ENCODE measurements at regions not wholly inside any gene's neighbourhood (a gene's known extent, or its start where the extent isn't known, plus 50 kb on each side); places are given as distances from the start of the nearest gene placed in this dataset.

GRCh38 chr11:97430877-97431276, 1041.1 kb downstream of the JRKL start:
- DNase-seq (ENCODE audit: low spot score) = no peak

- no peak for DNase-seq (ENCODE audit: low spot score)
These were observed 1043.1 kb downstream of the JRKL start for GRCh38 chr11:97432926-97433325.

- no peak for DNase-seq (ENCODE audit: low spot score)
These were observed 1055.7 kb downstream of the JRKL start for GRCh38 chr11:97445561-97445960.

DNA sequence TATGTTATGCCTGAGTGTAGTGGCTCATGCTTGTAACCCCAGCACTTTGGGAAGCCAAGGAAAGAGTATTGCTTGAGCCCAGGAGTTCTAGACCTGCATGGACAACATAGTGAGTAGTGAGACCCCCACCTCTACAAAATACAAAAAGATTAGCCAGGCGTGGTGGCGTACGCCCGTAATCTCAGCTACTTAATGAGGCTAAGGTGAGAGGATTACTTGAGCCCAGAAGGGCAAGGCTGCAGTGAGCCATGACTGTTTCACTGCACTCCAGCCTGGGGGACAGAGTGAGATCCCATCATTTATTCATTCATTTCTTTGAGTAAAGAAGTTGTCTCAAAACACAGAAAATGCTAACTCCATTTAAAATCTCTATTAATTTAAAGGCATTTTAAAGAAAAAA, 1061.6 kb downstream of the JRKL start:
- DNase-seq (ENCODE audit: low spot score) = no peak

- DNase-seq (ENCODE audit: low spot score) = no peak
These were observed 1065.2 kb downstream of the JRKL start for GRCh38 chr11:97454988-97455387.

GRCh38 chr11:97460091-97460490, 1070.3 kb downstream of the JRKL start:
- no peak for DNase-seq (ENCODE audit: low spot score)

- no peak for DNase-seq (ENCODE audit: low spot score)
These were observed 1071.4 kb downstream of the JRKL start for GRCh38 chr11:97461044-97461880.

GRCh38 chr11:97461934-97462333, 1072.1 kb downstream of the JRKL start:
- no peak for DNase-seq (ENCODE audit: low spot score)

- no peak for DNase-seq (ENCODE audit: low spot score)
These were observed 1074.1 kb downstream of the JRKL start for GRCh38 chr11:97463891-97464290.

GRCh38 chr11:97471480-97471879, 1081.7 kb downstream of the JRKL start:
- DNase-seq (ENCODE audit: low spot score) = no peak

GRCh38 chr11:97487387-97487786, 1097.6 kb downstream of the JRKL start:
- DNase-seq (ENCODE audit: low spot score) = no peak

- no peak for DNase-seq (ENCODE audit: low spot score)
These were observed 1109.1 kb downstream of the JRKL start for GRCh38 chr11:97498891-97499290.

GRCh38 chr11:97502201-97502600, 1112.4 kb downstream of the JRKL start:
- no peak for DNase-seq (ENCODE audit: low spot score)

GRCh38 chr11:97506076-97506759, 1116.4 kb downstream of the JRKL start:
- DNase-seq (ENCODE audit: low spot score) = no peak

GRCh38 chr11:97514446-97514845, 1124.6 kb downstream of the JRKL start:
- no peak for DNase-seq (ENCODE audit: low spot score)

- DNase-seq (ENCODE audit: low spot score) = no peak
These were observed 1126.9 kb downstream of the JRKL start for GRCh38 chr11:97516688-97517087.

- no peak for DNase-seq (ENCODE audit: low spot score)
These were observed 1135.5 kb downstream of the JRKL start for GRCh38 chr11:97525273-97525672.

- no peak for DNase-seq (ENCODE audit: low spot score)
These were observed 1147.8 kb downstream of the JRKL start for GRCh38 chr11:97537407-97538150.

- no peak for DNase-seq (ENCODE audit: low spot score)
These were observed 1154.6 kb downstream of the JRKL start for GRCh38 chr11:97544431-97544830.

DNA sequence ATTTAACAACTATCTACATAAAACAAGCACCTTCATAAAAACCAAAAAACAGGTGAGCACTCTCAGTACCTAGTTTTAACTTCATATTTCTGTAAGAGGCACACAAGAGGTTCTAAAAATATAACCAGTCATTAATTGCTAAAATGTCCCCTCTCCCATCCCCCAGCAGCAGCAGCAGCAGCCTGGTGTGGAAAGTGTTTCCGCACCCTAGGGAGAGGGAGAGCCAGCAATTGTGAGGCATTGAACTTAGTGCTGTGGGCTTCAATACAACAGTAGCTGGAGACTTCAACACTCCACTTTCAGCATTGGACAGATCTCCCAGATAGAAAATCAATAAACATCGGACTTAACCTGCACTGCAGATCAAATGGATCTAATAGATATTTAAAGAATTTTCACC, 1158.5 kb downstream of the JRKL start:
- DNase-seq (ENCODE audit: low spot score) = no peak

- DNase-seq (ENCODE audit: low spot score) = no peak
These were observed 1167.6 kb downstream of the JRKL start for GRCh38 chr11:97557399-97557798.

DNA sequence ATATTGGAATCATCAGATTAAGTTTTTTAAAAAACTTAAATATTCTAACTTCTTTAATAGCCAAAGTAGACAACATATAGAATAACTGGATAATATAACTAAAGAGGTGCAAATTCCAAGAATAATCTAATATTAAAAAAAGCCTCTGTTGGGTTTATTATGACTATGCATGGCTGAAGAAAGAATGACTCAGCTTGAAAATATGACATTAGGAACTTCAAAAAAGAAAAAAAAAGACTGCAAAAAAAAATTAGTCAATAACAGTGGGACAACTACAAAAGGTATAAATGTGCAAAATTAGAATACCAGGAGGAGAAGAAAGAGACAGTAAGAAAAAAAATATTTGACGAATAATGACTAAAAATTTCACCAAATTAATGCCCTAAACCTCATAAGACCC, 1178.0 kb downstream of the JRKL start:
- no peak for DNase-seq (ENCODE audit: low spot score)

- DNase-seq (ENCODE audit: low spot score) = no peak
These were observed 1180.8 kb downstream of the JRKL start for GRCh38 chr11:97570636-97571035.
